ENCODE measurements at regions not wholly inside any gene's neighbourhood (a gene's known extent, or its start where the extent isn't known, plus 50 kb on each side); places are given as distances from the start of the nearest gene placed in this dataset.

DNA sequence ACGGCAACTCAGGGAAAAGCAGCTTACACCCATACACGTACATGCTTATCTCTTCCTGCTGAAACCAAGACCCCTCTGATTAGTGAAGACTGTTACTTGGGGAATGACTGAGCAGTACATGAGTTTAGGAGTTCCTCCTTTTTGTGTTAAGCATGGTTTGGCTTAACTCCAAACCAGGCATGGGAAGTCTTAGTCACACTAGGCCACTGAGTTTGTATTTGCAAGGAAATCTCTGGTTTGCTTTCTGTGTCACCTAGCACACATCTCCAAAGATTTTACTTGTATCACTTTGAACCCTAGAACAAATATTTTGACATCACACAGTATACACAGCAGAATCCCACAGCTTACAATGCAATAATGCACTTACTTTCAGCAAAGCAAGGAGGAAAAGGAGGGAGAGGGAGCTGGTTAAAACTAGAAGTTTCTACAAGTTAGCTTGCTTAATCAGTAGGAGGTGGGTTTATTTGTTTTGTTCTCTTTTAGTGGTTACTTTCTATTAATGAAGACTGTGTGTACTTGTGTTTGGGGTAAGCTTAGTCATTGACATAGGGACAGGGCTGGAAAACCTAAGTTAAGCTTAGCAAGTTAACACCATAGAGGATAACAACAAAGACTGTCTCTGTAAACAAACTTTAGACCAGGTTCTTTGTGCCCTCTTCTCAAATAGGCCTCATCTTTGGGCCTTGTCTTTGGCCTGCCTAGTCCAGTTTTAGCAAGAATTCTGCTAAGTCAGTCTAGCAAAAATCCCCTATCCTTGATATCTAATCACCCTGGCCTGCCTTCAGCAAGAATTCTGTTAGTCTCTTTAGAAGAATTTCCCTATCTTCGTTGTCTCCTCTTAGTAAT, 219.4 kb downstream of the MREG start (continued):
- TF ChIP-seq TBX2 (CRISPR knock-in tag; IDR thresholded peaks at IDR 0.05; ENCODE audit: borderline replicate concordance) (peak; percentile 98), ZNF780A (CRISPR knock-in tag; IDR thresholded peaks at IDR 0.05) (no peak), ATF7 (IDR thresholded peaks at IDR 0.05) (0 out of 2 replicates have a peak, but pooled peaks have one; percentile 31), ATF7 (CRISPR knock-in tag; IDR thresholded peaks at IDR 0.05) (no peak; the same call in 1 of the 2 replicates), ZNF766 (CRISPR knock-in tag; IDR thresholded peaks at IDR 0.05; ENCODE audit: borderline replicate concordance) (no peak), HNRNPUL1 (IDR thresholded peaks at IDR 0.05; ENCODE audit: low read depth, low read length) (peak; percentile 90), ZNF703 (CRISPR knock-in tag; IDR thresholded peaks at IDR 0.05; ENCODE audit: borderline replicate concordance) (no peak), SOX13 (IDR thresholded peaks at IDR 0.05) (peak; percentile 76), SOX13 (CRISPR knock-in tag; conservative IDR thresholded peaks at IDR 0.05 in 1 of 2, IDR thresholded peaks at IDR 0.05 in 1 of 2) (peak in 1 of 2 experiments; percentile 95; a peak in 2 of 4 replicates), ZSCAN20 (CRISPR knock-in tag; IDR thresholded peaks at IDR 0.05; ENCODE audit: borderline replicate concordance) (no peak), ZNF510 (CRISPR knock-in tag; IDR thresholded peaks at IDR 0.05; ENCODE audit: low read depth) (no peak), XBP1 (CRISPR knock-in tag; IDR thresholded peaks at IDR 0.05) (no peak; the same call in 1 of the 2 replicates), ZFP41 (CRISPR knock-in tag; IDR thresholded peaks at IDR 0.05; ENCODE audit: borderline replicate concordance) (no peak), ZFP36L1 (CRISPR knock-in tag; IDR thresholded peaks at IDR 0.05) (0 out of 2 replicates have a peak, but pooled peaks have one; percentile 33), ZNF788 (CRISPR knock-in tag; IDR thresholded peaks at IDR 0.05; ENCODE audit: borderline replicate concordance) (peak; percentile 32; the same call in 1 of the 2 replicates), GATA4 (IDR thresholded peaks at IDR 0.05; ENCODE audit: borderline replicate concordance, low read depth) (peak; percentile 96), GLMP (CRISPR knock-in tag; IDR thresholded peaks at IDR 0.05; ENCODE audit: borderline replicate concordance) (no peak)
- TF ChIP-seq, protein P1, sequence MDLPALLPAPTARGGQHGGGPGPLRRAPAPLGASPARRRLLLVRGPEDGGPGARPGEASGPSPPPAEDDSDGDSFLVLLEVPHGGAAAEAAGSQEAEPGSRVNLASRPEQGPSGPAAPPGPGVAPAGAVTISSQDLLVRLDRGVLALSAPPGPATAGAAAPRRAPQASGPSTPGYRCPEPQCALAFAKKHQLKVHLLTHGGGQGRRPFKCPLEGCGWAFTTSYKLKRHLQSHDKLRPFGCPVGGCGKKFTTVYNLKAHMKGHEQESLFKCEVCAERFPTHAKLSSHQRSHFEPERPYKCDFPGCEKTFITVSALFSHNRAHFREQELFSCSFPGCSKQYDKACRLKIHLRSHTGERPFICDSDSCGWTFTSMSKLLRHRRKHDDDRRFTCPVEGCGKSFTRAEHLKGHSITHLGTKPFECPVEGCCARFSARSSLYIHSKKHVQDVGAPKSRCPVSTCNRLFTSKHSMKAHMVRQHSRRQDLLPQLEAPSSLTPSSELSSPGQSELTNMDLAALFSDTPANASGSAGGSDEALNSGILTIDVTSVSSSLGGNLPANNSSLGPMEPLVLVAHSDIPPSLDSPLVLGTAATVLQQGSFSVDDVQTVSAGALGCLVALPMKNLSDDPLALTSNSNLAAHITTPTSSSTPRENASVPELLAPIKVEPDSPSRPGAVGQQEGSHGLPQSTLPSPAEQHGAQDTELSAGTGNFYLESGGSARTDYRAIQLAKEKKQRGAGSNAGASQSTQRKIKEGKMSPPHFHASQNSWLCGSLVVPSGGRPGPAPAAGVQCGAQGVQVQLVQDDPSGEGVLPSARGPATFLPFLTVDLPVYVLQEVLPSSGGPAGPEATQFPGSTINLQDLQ (CRISPR knock-in tag; IDR thresholded peaks at IDR 0.05), result no peak

Data from HepG2 (cell line).